Activated CD8-positive, alpha-beta memory T cell treated with anti-CD3 and anti-CD28 coated beads, Interleukin-2, amount 50 U/mL, for 4 hours (primary cell): ENCODE measurements at regions not wholly inside any gene's neighbourhood (a gene's known extent, or its start where the extent isn't known, plus 50 kb on each side); places are given as distances from the start of the nearest gene placed in this dataset.

Source experiments
- DNase-seq: peaks from one replicate; pipeline ENCODE4 v3.0.0-alpha.2; 2020

GRCh38 chr12:132439333-132439904 is 50.5 kb upstream of the FBRSL1 start:
- DNase-seq = no peak

GRCh38 chr12:132438726-132439125 is 51.2 kb upstream of the FBRSL1 start:
- DNase-seq = no peak

GRCh38 chr12:132437943-132438700 is 51.8 kb upstream of the FBRSL1 start:
- DNase-seq = no peak

DNA sequence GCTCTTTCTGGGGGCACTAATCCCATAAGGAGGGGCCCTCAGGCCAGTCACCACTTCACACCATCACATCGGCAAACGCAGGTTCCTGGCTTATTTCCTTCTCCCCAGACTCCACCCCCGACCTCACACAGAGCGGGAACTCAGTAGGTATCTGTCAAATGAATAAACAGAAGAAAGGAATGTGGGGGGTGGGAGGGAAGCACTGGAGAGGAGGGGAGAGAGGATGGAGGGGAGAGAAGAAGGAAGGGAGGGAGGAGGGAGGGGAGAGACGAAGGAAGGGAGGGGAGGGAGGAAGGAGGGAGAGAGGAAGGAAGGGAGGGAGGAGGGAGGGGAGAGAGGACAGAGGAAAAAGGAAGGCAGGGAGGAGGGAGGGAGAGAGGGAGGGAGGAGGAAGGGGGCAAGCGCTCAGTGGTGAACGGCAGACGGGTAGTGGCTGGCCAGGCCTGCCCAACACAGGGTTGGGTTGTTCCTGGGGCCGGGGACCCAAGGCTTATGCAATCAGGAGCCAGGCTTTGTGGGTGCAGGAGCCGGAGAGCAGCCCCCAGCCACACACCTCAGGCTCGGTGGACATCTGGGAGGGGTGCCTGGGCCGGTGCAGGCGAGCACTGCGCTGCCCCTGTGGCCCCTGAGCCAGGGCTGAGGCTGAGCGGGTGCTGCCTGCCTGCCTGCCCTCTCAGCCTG is 52.6 kb upstream of the FBRSL1 start:
- DNase-seq = no peak

DNA sequence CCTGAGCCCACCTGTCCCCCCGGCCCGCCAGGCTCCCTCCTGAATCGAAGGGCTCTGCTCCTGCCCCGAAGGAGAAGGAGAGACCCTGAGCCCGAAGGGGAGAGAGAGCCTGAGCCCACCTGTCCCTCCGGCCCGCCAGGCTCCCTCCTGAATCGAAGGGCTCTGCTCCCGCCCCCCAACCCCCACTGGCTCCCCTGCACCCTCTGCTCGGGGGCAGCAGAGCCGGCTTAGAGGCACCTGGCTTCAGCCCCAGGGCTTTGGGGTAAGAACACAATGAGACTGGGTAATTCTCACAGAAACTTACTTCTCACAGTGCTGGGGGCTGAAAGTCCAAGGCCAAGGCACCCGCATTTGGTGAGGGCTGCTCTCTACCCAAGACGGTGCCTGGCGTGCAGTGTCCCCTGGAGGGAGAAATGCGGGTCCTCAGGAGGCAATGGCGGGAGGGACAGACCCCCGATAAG is 53.1 kb upstream of the FBRSL1 start:
- DNase-seq = no peak

DNA sequence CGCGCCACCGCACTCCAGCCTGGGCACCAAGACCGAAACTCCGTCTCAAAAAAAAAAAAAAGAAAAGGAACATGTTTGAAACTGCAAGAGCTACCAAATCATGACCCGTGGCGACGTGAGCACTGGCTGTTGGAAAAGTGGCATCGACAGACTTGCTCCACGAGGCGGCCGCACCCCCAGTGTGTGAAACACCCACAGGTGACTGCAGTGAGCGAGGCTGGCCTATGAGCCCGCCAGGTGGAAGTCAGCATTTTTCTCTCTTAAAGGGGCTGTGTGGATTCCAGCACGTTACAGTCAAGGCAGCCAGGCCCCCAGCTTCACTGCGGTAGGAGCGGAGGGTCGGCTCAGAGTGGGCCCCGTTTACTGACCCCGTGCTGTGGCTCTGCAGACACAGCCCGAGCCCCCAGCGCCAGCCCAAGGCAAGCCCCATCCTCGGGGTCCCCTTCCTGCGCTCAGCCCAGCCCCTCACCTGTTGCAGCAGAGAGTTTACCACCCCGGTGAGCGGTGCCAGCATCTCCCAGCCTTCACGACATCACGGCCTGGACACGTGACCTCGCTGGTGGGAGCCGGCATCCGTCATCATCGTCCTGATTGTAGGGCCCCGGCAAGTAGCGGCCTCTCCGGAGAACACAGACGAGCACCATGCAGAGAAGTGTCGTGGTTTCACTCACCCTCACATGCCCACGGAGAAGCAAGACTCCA is 54.3 kb upstream of the FBRSL1 start:
- no peak for DNase-seq

DNA sequence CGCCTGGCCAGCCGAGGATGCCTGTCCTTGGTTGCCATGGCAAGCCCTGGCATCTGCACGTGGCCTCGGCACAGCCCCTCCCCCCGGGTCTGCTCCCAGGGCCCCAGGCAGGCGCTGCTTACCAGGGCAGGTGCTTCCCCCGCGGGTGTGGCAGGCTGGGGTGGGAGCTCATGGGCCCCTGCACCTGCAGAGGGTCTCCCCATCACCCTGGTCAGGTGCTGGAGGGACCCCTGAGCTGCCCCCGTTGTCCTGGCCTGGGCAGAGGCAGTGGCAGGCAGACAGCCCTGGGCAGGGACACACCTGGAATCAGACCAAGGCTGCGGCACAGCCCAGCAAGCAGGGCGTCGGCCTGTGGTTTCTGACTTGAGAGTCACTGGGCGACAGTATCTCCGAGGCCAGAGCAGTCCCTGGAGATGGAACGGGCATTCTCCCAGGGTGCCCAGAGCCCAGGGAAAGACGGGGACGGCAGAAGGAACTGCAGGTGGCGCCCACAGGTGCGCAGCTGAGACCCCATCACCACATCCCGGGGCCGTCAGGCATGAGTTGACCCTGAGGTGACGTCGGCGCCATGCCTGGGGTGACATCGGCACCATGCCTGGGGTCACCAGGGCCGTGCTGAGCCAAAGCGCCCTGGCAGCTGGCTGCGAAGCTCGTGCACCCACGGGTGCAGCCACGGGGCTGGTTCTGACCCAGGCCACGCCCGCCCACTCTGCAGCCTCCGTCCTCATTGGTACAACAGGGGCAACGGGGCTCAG is 56.1 kb upstream of the FBRSL1 start:
- DNase-seq = no peak

- no peak for DNase-seq
Measured at GRCh38 chr12:132432721-132433577, 57.0 kb upstream of the FBRSL1 start.

DNA sequence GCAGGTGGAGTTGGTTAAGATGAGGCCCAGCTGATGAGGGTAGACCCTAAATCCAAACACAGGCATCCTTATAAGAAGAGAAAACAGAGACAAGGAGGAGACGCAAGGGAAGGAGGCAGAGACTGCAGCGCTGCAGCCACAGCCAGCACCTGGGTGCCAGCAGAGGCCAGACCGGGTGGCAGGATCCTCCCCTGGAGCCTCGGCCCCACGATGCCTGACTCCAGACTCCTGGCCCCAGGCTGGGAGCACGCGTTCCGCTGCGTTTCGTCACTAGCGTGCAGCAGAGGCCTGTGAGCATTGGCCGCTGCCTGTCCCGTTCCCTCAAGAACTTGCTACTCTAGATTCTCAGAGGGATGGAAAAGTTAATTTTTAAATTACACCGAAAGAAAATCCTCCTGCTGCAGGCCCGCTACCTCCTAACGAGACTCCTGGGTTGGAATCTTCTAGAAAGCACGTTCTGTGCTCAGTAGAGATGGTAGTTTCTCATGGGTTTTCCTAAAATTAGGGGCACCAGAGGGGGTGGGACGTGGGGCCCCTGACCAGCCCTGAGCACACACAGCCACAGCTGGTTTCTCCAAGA is 57.7 kb upstream of the FBRSL1 start:
- DNase-seq = no peak

GRCh38 chr12:132430838-132431774 is 58.8 kb upstream of the FBRSL1 start:
- DNase-seq = no peak

GRCh38 chr12:132429946-132430643 is 59.9 kb upstream of the FBRSL1 start:
- DNase-seq = peak; percentile 62

- no peak for DNase-seq
Measured at GRCh38 chr12:132429602-132429945, 60.4 kb upstream of the FBRSL1 start.

DNA sequence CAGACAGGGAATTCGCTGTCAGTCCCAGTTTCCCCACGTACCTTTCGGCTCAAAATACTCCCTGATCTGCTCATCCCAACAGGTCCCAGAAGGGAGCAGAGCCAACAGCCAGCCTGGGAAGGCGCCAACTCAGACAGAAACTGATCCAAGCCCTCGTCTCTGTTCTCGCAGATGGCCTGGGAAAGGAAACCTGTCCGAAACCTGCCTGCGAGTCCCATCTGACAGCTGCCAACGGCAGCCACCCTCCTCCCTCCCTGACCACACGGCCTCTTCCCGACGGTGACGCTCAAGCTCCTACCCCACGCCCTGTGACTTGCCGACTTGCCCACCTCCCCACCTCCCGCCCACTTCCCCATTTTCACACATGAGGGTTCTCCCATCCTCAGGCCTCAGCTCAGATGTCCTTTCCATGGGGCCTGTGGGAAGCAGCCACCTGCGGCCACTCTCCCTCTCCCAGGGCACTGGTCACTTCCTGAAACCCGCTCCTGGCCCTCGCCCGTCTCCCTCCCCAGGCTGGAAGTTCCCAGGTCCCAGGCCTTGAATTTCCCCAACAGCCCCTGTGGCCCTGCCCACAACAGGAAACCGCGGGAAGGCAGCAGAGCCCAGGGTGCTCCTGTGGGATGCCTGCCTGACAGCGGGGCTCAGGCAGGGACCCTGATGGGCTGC is 60.9 kb upstream of the FBRSL1 start:
- DNase-seq = no peak

DNA sequence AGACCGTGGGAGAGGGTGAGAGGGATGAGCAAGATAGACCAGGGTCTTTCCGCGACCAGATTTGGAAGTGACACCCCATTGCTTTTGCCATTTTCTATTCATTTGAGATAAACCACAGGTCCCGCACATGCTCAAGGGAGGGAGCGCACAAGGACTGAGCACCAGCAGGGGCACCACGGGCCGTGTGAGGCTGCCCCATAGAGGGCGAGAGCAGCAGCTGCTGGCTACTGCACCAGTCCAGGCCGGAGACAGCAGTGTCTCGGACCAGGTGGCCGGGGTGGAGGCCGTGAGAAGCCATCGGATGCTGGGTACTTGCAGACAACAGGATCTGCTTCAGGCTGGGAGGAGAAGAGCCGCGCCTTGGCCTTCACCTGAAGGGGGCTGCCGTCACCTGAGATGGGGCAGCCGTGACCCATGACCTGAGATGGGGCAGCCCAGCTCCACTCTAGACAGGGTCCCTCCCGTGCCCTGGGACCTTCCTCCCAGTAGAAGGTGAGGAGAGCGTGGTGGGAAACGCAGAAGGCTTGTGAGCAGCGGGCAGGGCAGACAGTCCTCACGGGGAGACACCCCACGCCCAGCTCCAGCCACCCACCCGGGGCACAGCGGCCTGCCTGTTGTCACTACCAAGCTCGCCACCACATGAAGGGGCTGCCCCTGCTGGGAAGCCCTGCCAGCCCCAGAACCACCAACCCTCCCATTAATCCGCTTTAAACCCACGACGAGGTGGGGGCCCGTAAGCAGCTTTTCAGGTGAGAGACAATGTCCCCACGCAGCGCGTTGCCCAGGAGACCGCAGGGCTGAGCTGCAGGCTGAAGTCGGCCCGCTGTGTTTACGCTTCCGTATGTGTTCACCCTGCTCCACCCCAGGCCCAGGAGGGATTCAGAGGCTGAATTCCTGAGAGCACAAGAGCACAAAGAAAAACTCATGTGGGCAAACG is 61.7 kb upstream of the FBRSL1 start:
- no peak for DNase-seq

- DNase-seq = no peak
Measured at GRCh38 chr12:132427174-132427768, 62.7 kb upstream of the FBRSL1 start.

- no peak for DNase-seq
Measured at GRCh38 chr12:132426349-132427173, 63.4 kb upstream of the FBRSL1 start.

- no peak for DNase-seq
Measured at GRCh38 chr12:132424811-132425210, 65.1 kb upstream of the FBRSL1 start.
